Mucosa of descending colon (tissue), 3 donors: ENCODE measurements at regions not wholly inside any gene's neighbourhood (a gene's known extent, or its start where the extent isn't known, plus 50 kb on each side); places are given as distances from the start of the nearest gene placed in this dataset.

Experiments
- ATAC-seq: fragments of 200-7000 bp; cut with Tn5 transposase; one replicate; pipeline ENCODE4 v1.9.1; 2020; ENCODE audit warnings: mild to moderate bottlenecking, moderate library complexity
- DNase-seq, 3 donors: peaks; one replicate each; pipeline ENCODE4 v3.0.0-alpha.2; 2020
- H3K36me3 ChIP-seq: fragments of 200-600 bp; one replicate; pipeline ENCODE4 v1.8.0; 2021; ENCODE audit warnings: low read depth, mild to moderate bottlenecking
- H3K4me1 ChIP-seq: fragments of 200-600 bp; one replicate; pipeline ENCODE4 v1.8.0; 2021; ENCODE audit warnings: low read depth, mild to moderate bottlenecking
- H3K4me3 ChIP-seq: fragments of 200-600 bp; one replicate; pipeline ENCODE4 v1.8.0; 2021; ENCODE audit warnings: mild to moderate bottlenecking
- H3K9me3 ChIP-seq: fragments of 200-600 bp; one replicate; pipeline ENCODE4 v1.8.0; 2021; ENCODE audit warnings: mild to moderate bottlenecking
- CTCF ChIP-seq: fragments of 200-600 bp; IDR thresholded peaks from one replicate; pipeline ENCODE4 v1.8.0; 2022; ENCODE audit warnings: antibody characterized with exemption, mild to moderate bottlenecking
- intact Hi-C, 2 donors: fragments of 100-400 bp; cut with DNase I in 1 of 2; cut with micrococcal nuclease in 1 of 2; formaldehyde crosslinking; loops; one replicate each; pipeline versions ENCODE4 v1.11.0 to v1.11.1; 2022; cut with DNase I, micrococcal nuclease
- donor health status: DM: no; HTN: no; CAD: no; lungs with moderate emphysema.
- donor health status: DM: no; HTN: no; CAD: no.
- donor health status: DM: no; HTN: yes; CAD: no.

DNA sequence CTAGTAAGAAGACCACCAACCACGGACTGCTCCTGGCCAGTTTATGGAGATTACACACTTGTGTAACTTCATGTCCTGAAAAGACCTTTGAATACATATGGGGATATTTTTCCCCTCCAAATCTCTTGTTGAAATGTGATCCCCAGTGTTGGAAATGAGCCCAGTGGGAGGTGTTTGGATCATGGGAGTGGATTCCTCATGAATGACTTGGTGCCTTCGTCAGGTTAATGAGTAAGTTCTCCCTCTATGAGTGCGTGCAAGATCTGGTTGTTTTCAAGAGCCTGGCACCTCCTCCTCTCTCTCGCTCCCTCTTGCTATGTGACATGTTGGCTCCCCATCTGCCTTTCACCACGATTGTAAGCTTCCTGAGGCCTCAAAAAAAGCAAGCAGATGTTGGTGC is 769.0 kb upstream of the SLITRK1 start:
- intact Hi-C loops = no loop called here
- Histone ChIP-seq H3K9me3 (no peaks in the 10 kb centered on the region), H3K4me3 (no peak overlapping the region), H3K36me3 (no peaks in the 10 kb centered on the region), H3K4me1 (no peaks in the 10 kb centered on the region)
- ATAC-seq (no peak), DNase-seq (no peak)
- no peak for TF ChIP-seq CTCF

DNA sequence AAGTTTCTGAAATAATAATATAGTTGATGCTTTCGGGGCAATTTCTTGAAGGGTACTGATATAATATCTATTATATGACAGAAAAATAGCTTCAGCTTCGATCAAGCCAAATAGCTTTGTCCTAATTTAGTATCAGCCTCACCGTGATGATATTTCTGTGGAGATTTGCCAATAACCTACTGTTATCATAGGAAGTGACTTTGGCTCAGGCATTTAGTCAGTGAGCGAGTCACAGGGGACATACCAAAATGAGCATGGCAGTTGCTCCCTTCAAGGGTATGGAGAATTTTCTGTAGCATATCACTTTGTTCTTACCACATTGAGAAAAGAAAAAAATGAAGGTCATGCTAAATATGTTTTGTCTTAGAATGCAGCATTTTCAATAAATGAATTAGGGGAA is 767.6 kb upstream of the SLITRK1 start:
- intact Hi-C loops = no loop called here
- no peak for ATAC-seq
- TF ChIP-seq CTCF = no peak
- Histone ChIP-seq H3K4me3 (no peak overlapping the region), H3K36me3 (no peaks in the 10 kb centered on the region), H3K4me1 (no peaks in the 10 kb centered on the region), H3K9me3 (no peaks in the 10 kb centered on the region)
- DNase-seq = no peak

- intact Hi-C loops = no loop called here
- DNase-seq (no peak), ATAC-seq (no peak)
- Histone ChIP-seq H3K36me3 (no peaks in the 10 kb centered on the region), H3K9me3 (no peaks in the 10 kb centered on the region), H3K4me1 (no peaks in the 10 kb centered on the region), H3K4me3 (no peak overlapping the region)
- no peak for TF ChIP-seq CTCF
Observed at GRCh38 chr13:84648069-84648640, 765.9 kb upstream of the SLITRK1 start.

GRCh38 chr13:84646957-84647356 is 764.7 kb upstream of the SLITRK1 start:
- no peak for ATAC-seq
- Histone ChIP-seq H3K9me3 (no peaks in the 10 kb centered on the region), H3K4me1 (no peaks in the 10 kb centered on the region), H3K4me3 (no peak overlapping the region), H3K36me3 (no peaks in the 10 kb centered on the region)
- DNase-seq = no peak
- intact Hi-C loops = no loop called here
- no peak for TF ChIP-seq CTCF

- DNase-seq (no peak), ATAC-seq (no peak)
- Histone ChIP-seq H3K4me3 (no peak overlapping the region), H3K9me3 (no peaks in the 10 kb centered on the region), H3K4me1 (no peaks in the 10 kb centered on the region), H3K36me3 (no peaks in the 10 kb centered on the region)
- intact Hi-C loops = no loop called here
- no peak for TF ChIP-seq CTCF
Observed at GRCh38 chr13:84645196-84646012, 763.1 kb upstream of the SLITRK1 start.
